ENCODE measurements at regions not wholly inside any gene's neighbourhood (a gene's known extent, or its start where the extent isn't known, plus 50 kb on each side); places are given as distances from the start of the nearest gene placed in this dataset.

GRCh38 chr1:5622412-5622811, 369.8 kb downstream of the NPHP4 start:
- Histone ChIP-seq H3K9me3 (no peaks in the 10 kb centered on the region), H3K27me3 (no peaks in the 10 kb centered on the region), H3K4me1 (no peaks in the 10 kb centered on the region), H3K36me3 (replicated peaks in 1 of 2; ENCODE audit: insufficient read depth in 1 of 2, low read depth in 2 of 2) (no peaks in the 10 kb centered on the region), H3K27ac (no peak overlapping the region), H3K4me3 (no peak overlapping the region)
- WGBS, 2 donors: 59 to 66% methylated on average over 7 of the region's 7 CpGs
- TF ChIP-seq, protein P1, sequence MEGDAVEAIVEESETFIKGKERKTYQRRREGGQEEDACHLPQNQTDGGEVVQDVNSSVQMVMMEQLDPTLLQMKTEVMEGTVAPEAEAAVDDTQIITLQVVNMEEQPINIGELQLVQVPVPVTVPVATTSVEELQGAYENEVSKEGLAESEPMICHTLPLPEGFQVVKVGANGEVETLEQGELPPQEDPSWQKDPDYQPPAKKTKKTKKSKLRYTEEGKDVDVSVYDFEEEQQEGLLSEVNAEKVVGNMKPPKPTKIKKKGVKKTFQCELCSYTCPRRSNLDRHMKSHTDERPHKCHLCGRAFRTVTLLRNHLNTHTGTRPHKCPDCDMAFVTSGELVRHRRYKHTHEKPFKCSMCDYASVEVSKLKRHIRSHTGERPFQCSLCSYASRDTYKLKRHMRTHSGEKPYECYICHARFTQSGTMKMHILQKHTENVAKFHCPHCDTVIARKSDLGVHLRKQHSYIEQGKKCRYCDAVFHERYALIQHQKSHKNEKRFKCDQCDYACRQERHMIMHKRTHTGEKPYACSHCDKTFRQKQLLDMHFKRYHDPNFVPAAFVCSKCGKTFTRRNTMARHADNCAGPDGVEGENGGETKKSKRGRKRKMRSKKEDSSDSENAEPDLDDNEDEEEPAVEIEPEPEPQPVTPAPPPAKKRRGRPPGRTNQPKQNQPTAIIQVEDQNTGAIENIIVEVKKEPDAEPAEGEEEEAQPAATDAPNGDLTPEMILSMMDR (IDR thresholded peaks at IDR 0.05): no peak
- no peak for TF ChIP-seq POLR2A (IDR thresholded peaks at IDR 0.05)
- DNase-seq (no peak), ATAC-seq (no peak)
- intact Hi-C loops (cut with DNase I): no loop called here

GRCh38 chr1:5621692-5622091, 370.5 kb downstream of the NPHP4 start:
- no peak overlapping the region for H3K27ac ChIP-seq
- H3K36me3 ChIP-seq (replicated peaks in 1 of 2; ENCODE audit: insufficient read depth in 1 of 2, low read depth in 2 of 2): no peaks in the 10 kb centered on the region
- no peaks in the 10 kb centered on the region for H3K27me3 ChIP-seq
- no peaks in the 10 kb centered on the region for H3K4me1 ChIP-seq
- WGBS, 2 donors: 56 to 58% methylated on average over 4 to 8 of the region's 8 CpGs
- H3K9me3 ChIP-seq: no peaks in the 10 kb centered on the region
- H3K4me3 ChIP-seq: no peak overlapping the region
- no peak for TF ChIP-seq POLR2A (IDR thresholded peaks at IDR 0.05)
- TF ChIP-seq, protein P1 (IDR thresholded peaks at IDR 0.05): no peak
- intact Hi-C loops (cut with DNase I): no loop called here
- DNase-seq (no peak), ATAC-seq (no peak)

DNA sequence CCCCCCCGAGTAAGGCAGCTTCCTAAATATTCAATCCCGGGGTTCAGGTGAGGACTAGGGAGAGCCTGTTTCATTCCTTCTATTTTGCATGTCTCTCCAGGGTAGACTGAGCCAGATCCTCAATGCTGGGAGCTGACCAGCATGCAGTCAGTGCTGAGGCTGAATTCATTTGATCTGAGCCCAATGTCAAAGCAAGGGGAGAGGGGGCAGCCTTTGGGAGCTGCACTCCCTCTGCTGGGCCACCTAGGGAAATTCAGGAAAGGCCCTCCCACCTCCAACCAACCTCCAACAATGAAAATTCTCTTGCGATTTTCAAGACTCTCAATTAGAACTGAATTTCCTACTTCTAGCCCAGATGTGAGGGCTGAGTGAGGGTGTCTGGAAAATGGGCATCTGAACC, 371.2 kb downstream of the NPHP4 start:
- no peaks in the 10 kb centered on the region for H3K36me3 ChIP-seq (replicated peaks in 1 of 2; ENCODE audit: insufficient read depth in 1 of 2, low read depth in 2 of 2)
- H3K4me3 ChIP-seq: no peak overlapping the region
- H3K4me1 ChIP-seq: no peaks in the 10 kb centered on the region
- intact Hi-C loops (cut with DNase I): no loop called here
- DNase-seq: peak; percentile 20 to 33 (median 27)
- no peaks in the 10 kb centered on the region for H3K27me3 ChIP-seq
- 3 to 14% methylated on average over 3 of the region's 3 CpGs for WGBS, 2 donors
- H3K27ac ChIP-seq: no peak overlapping the region
- H3K9me3 ChIP-seq: no peaks in the 10 kb centered on the region
- TF ChIP-seq, protein P1 (IDR thresholded peaks at IDR 0.05): peak in 6 of 7 experiments; percentile 26 to 59 (median 52)
- TF ChIP-seq POLR2A (IDR thresholded peaks at IDR 0.05): no peak
- peak; percentile 59 for ATAC-seq

- DNase-seq: no peak
- intact Hi-C loops (cut with DNase I): no loop called here
Measured at GRCh38 chr1:5620418-5620817, 371.8 kb downstream of the NPHP4 start.

DNA sequence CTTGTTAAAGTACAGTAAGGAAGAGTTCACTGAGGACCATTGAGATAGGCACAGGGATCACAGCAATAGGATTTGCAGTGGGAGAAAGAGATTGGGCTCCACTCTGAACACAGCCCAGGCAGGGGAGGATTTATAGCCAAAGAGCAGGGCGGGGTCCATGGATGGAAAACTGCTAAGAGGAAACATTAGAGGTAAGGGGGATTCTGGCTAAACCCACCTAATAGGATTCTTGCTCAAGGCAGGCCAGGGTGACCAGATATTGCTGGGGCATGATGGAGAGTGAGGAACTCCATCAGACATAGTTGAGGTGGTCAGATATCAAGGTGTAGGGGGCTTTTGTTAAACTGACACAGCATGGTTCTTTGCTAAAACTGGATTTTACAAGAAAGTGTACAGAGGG, 372.8 kb downstream of the NPHP4 start:
- no peak overlapping the region for H3K4me3 ChIP-seq
- DNase-seq: no peak
- no peaks in the 10 kb centered on the region for H3K4me1 ChIP-seq
- no peaks in the 10 kb centered on the region for H3K9me3 ChIP-seq
- no peaks in the 10 kb centered on the region for H3K36me3 ChIP-seq (replicated peaks in 1 of 2; ENCODE audit: insufficient read depth in 1 of 2, low read depth in 2 of 2)
- 77 to 78% methylated on average over 1 of the region's 1 CpG for WGBS, 2 donors
- no peak for ATAC-seq
- no peak overlapping the region for H3K27ac ChIP-seq
- TF ChIP-seq, protein P1 (IDR thresholded peaks at IDR 0.05): no peak
- TF ChIP-seq POLR2A (IDR thresholded peaks at IDR 0.05): no peak
- intact Hi-C loops (cut with DNase I): no loop called here
- no peaks in the 10 kb centered on the region for H3K27me3 ChIP-seq

More at GRCh38 chr1:5620418-5620817, 371.8 kb downstream of the NPHP4 start:
- 63 to 73% methylated on average over 3 of the region's 3 CpGs for WGBS, 2 donors
- no peak for ATAC-seq
- no peak overlapping the region for H3K27ac ChIP-seq
- no peaks in the 10 kb centered on the region for H3K9me3 ChIP-seq
- H3K4me1 ChIP-seq: no peaks in the 10 kb centered on the region
- TF ChIP-seq, protein P1 (IDR thresholded peaks at IDR 0.05): no peak
- no peak for TF ChIP-seq POLR2A (IDR thresholded peaks at IDR 0.05)
- H3K27me3 ChIP-seq: no peaks in the 10 kb centered on the region
- no peaks in the 10 kb centered on the region for H3K36me3 ChIP-seq (replicated peaks in 1 of 2; ENCODE audit: insufficient read depth in 1 of 2, low read depth in 2 of 2)
- H3K4me3 ChIP-seq: no peak overlapping the region

Data from body of pancreas (tissue), 4 donors.